Esophagus squamous epithelium (tissue), 5 donors: ENCODE measurements at regions not wholly inside any gene's neighbourhood (a gene's known extent, or its start where the extent isn't known, plus 50 kb on each side); places are given as distances from the start of the nearest gene placed in this dataset.

Experiments used
- DNase-seq: peaks from one replicate; lab custom pipeline; 2025; lab: John Stamatoyannopoulos, UW
- H3K27ac ChIP-seq, 4 donors: fragments of 200-600 bp; sonication (generic); one replicate each; pipeline ENCODE4 v1.5.1; 2016 to 2019; ENCODE audit warnings: mild to moderate bottlenecking in 1 of 4
- H3K27me3 ChIP-seq, 4 donors: fragments of 200-600 bp; sonication (generic); 1 replicate in 3 of 4; 2 replicates in 1 of 4; pipeline versions ENCODE4 v1.5.1 to v1.6.0; 2017 to 2021; ENCODE audit warnings: antibody characterized with exemption in 1 of 4
- H3K36me3 ChIP-seq, 3 donors: fragments of 200-600 bp; sonication (generic); one replicate each; pipeline ENCODE4 v1.5.1; 2016 to 2019
- H3K4me1 ChIP-seq, 3 donors: fragments of 200-600 bp; sonication (generic); one replicate each; pipeline ENCODE4 v1.5.1; 2017 to 2019
- H3K4me3 ChIP-seq, 4 donors: fragments of 200-600 bp; sonication (generic); 1 replicate in 3 of 4; 2 replicates in 1 of 4; pipeline ENCODE4 v1.5.1; 2016 to 2019; ENCODE audit warnings: mild to moderate bottlenecking in 2 of 4, moderate library complexity in 1 of 4
- H3K9me3 ChIP-seq, 3 donors: fragments of 200-600 bp; sonication (generic); one replicate each; pipeline ENCODE4 v1.5.1; 2016 to 2019
- POLR2A ChIP-seq, 4 donors: fragments of 450-650 bp; IDR thresholded peaks; one replicate each; pipeline ENCODE4 v1.6.1; 2017; ENCODE audit warnings: antibody characterized with exemption in 4 of 4, mild to moderate bottlenecking in 4 of 4, moderate library complexity in 3 of 4
- WGBS, 2 donors: methylation state at CpG; one replicate each; pipeline ENCODE4 v1.1.5; 2018; 5-methylcytosine and 5-hydroxymethylcytosine counted together
- intact Hi-C: fragments of 100-400 bp; cut with DNase I; formaldehyde crosslinking; loops from one replicate; pipeline ENCODE4 v1.15.0; 2022
- TF ChIP-seq, protein P1 (sequence below), 6 experiments: fragments of 450-650 bp in 4 of 6; fragments of 200-600 bp in 2 of 6; sonication (generic) in 2 of 6; IDR thresholded peaks; one replicate each; pipeline ENCODE4 v1.5.1; 2016 to 2019; ENCODE audit warnings: antibody characterized with exemption in 6 of 6, mild to moderate bottlenecking in 4 of 6, moderate library complexity in 4 of 6
- donor health status: DM: yes; HTN: yes; CAD: no.

- H3K27me3 ChIP-seq: no peaks in the 10 kb centered on the region
- 65 to 74% methylated on average over 13 of the region's 13 CpGs for WGBS, 2 donors
- no peaks in the 10 kb centered on the region for H3K9me3 ChIP-seq
- no peaks in the 10 kb centered on the region for H3K36me3 ChIP-seq
- TF ChIP-seq POLR2A (IDR thresholded peaks at IDR 0.05): no peak
- TF ChIP-seq, protein P1, sequence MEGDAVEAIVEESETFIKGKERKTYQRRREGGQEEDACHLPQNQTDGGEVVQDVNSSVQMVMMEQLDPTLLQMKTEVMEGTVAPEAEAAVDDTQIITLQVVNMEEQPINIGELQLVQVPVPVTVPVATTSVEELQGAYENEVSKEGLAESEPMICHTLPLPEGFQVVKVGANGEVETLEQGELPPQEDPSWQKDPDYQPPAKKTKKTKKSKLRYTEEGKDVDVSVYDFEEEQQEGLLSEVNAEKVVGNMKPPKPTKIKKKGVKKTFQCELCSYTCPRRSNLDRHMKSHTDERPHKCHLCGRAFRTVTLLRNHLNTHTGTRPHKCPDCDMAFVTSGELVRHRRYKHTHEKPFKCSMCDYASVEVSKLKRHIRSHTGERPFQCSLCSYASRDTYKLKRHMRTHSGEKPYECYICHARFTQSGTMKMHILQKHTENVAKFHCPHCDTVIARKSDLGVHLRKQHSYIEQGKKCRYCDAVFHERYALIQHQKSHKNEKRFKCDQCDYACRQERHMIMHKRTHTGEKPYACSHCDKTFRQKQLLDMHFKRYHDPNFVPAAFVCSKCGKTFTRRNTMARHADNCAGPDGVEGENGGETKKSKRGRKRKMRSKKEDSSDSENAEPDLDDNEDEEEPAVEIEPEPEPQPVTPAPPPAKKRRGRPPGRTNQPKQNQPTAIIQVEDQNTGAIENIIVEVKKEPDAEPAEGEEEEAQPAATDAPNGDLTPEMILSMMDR (IDR thresholded peaks at IDR 0.05): no peak
- peak overlapping the region in 3 of 4 donors; percentile 44 to 68 (median 49) for H3K27ac ChIP-seq
- peaks cover 9 to 59% (median 22%) of the 10 kb centered on the region in 3 donors for H3K4me1 ChIP-seq
- DNase-seq: no peak
- H3K4me3 ChIP-seq: no peak overlapping the region
- intact Hi-C loops: no loop called here
These were observed 125.7 kb upstream of the HAAO start for GRCh38 chr2:42918041-42918440.

GRCh38 chr2:42917425-42917927 lies 125.1 kb upstream of the HAAO start:
- Histone ChIP-seq H3K27me3 (no peaks in the 10 kb centered on the region), H3K27ac (peak overlapping the region; percentile 44 to 78 (median 58)), H3K9me3 (no peaks in the 10 kb centered on the region), H3K4me3 (peak overlapping the region in 2 of 4 donors; percentile 11 to 16), H3K4me1 (peaks cover 4 to 54% (median 17%) of the 10 kb centered on the region in 3 donors), H3K36me3 (no peaks in the 10 kb centered on the region)
- TF ChIP-seq, protein P1 (IDR thresholded peaks at IDR 0.05): no peak
- no peak for TF ChIP-seq POLR2A (IDR thresholded peaks at IDR 0.05)
- no peak for DNase-seq
- intact Hi-C loops: no loop called here
- 33 to 35% methylated on average over 5 to 8 of the region's 10 CpGs for WGBS, 2 donors

DNA sequence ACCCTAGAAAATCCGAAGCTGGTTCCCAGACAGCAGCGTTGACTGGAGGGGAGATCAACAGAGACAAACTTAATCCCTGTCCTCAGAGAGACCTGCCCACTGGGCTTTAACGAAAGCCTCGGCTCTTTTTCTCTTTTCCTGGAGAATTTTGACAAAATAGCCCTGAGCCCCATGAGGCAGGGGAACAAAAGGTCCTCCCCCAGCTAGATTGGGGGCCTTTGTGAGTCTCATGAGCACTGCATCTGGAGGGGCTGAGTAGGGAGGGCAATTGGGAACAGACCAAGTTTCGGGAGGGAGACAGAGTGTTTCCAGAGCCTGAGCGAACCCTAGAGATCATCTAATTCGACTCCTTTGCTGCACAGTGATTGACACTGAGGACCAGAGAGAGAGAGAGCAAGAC lies 123.9 kb upstream of the HAAO start:
- Histone ChIP-seq H3K27me3 (no peaks in the 10 kb centered on the region), H3K4me1 (peaks cover 4 to 42% (median 13%) of the 10 kb centered on the region in 3 donors), H3K27ac (peak overlapping the region in 1 of 4 donors; percentile 7), H3K9me3 (no peaks in the 10 kb centered on the region), H3K4me3 (no peak overlapping the region), H3K36me3 (no peaks in the 10 kb centered on the region)
- WGBS, 2 donors: 87 to 88% methylated on average over 6 to 7 of the region's 7 CpGs
- intact Hi-C loops: no loop called here
- no peak for TF ChIP-seq POLR2A (IDR thresholded peaks at IDR 0.05)
- TF ChIP-seq, protein P1 (IDR thresholded peaks at IDR 0.05): no peak
- DNase-seq: no peak

DNA sequence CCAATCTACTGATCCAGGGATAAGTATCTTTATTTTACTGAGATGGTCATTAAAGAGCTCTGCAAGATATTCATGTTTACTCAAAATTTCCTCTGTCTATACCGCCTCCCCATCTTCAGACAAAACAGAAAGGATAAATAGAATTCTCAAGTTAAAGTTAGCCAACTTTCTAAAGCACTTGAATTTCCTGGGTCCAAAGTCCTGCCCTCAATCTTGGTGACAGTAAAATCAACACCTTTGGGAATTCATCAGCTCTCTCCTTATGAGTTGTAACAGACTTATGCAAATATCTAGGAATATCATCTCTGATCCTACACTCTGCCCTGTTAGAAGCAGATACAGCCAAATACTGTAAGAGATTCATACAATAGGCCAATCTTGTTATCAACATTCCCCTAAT lies 122.5 kb upstream of the HAAO start:
- DNase-seq: no peak
- WGBS, 2 donors: 68 to 78% methylated on average over 1 of the region's 1 CpG
- Histone ChIP-seq H3K36me3 (no peaks in the 10 kb centered on the region), H3K4me1 (peaks cover 0 to 39% (median 13%) of the 10 kb centered on the region in 3 donors), H3K9me3 (no peaks in the 10 kb centered on the region), H3K4me3 (no peak overlapping the region), H3K27me3 (no peaks in the 10 kb centered on the region), H3K27ac (no peak overlapping the region)
- TF ChIP-seq, protein P1 (IDR thresholded peaks at IDR 0.05): no peak
- TF ChIP-seq POLR2A (IDR thresholded peaks at IDR 0.05): no peak
- intact Hi-C loops: no loop called here

GRCh38 chr2:42914314-42914713 lies 121.9 kb upstream of the HAAO start:
- intact Hi-C loops: no loop called here
- Histone ChIP-seq H3K4me3 (no peak overlapping the region), H3K27ac (no peak overlapping the region), H3K9me3 (no peaks in the 10 kb centered on the region), H3K36me3 (no peaks in the 10 kb centered on the region), H3K4me1 (peaks cover 0 to 44% (median 13%) of the 10 kb centered on the region in 3 donors), H3K27me3 (no peaks in the 10 kb centered on the region)
- WGBS, 2 donors: 73 to 77% methylated on average over 8 of the region's 8 CpGs
- DNase-seq: no peak
- no peak for TF ChIP-seq POLR2A (IDR thresholded peaks at IDR 0.05)
- TF ChIP-seq, protein P1 (IDR thresholded peaks at IDR 0.05): no peak
